Breast epithelium (tissue), 4 donors: ENCODE measurements at regions not wholly inside any gene's neighbourhood (a gene's known extent, or its start where the extent isn't known, plus 50 kb on each side); places are given as distances from the start of the nearest gene placed in this dataset.

Experiments
- DNase-seq, 2 donors: peaks; one replicate each; pipeline ENCODE4 v3.0.0-alpha.2; 2019; ENCODE audit warnings: low spot score in 2 of 2
- H3K27ac ChIP-seq, 2 donors: fragments of 200-600 bp; sonication (generic) in 1 of 2; one replicate each; pipeline ENCODE4 v1.5.1; 2016 to 2019; ENCODE audit warnings: mild to moderate bottlenecking in 1 of 2
- H3K27me3 ChIP-seq, 2 donors: fragments of 200-600 bp; sonication (generic) in 1 of 2; one replicate each; pipeline versions ENCODE4 v1.5.1 to v1.6.0; 2017 to 2019; ENCODE audit warnings: control low read depth in 1 of 2, mild to moderate bottlenecking in 1 of 2
- H3K36me3 ChIP-seq: fragments of 200-600 bp; one replicate; pipeline ENCODE4 v1.5.1; 2019
- H3K4me1 ChIP-seq, 2 donors: fragments of 200-600 bp; sonication (generic); one replicate each; pipeline ENCODE4 v1.5.1; 2016 to 2019; ENCODE audit warnings: control low read depth in 1 of 2
- H3K4me3 ChIP-seq, 3 donors: fragments of 200-600 bp; sonication (generic); 1 replicate in 2 of 3; 2 replicates in 1 of 3; pipeline ENCODE4 v1.5.1; 2016 to 2019; ENCODE audit warnings: mild to moderate bottlenecking in 3 of 3, moderate library complexity in 2 of 3
- H3K9me3 ChIP-seq, 2 donors: fragments of 200-600 bp; sonication (generic) in 1 of 2; one replicate each; pipeline ENCODE4 v1.5.1; 2016 to 2019; ENCODE audit warnings: control low read depth in 1 of 2
- CTCF ChIP-seq, 3 donors: fragments of 450-650 bp; IDR thresholded peaks; one replicate each; pipeline ENCODE4 v1.5.1; 2016 to 2017; ENCODE audit warnings: antibody characterized with exemption in 3 of 3, mild to moderate bottlenecking in 3 of 3, moderate library complexity in 3 of 3
- POLR2A ChIP-seq: fragments of 450-650 bp; IDR thresholded peaks from one replicate; pipeline ENCODE4 v1.6.1; 2016; ENCODE audit warnings: antibody characterized with exemption, mild to moderate bottlenecking, moderate library complexity
- POLR2AphosphoS5 ChIP-seq, 3 donors: sonication (generic); formaldehyde crosslinking; IDR thresholded peaks; one replicate each; pipeline ENCODE4 v1.6.1; 2017; ENCODE audit warnings: antibody characterized with exemption in 3 of 3
- intact Hi-C: fragments of 100-400 bp; cut with DNase I; formaldehyde crosslinking; loops from one replicate; pipeline ENCODE4 v1.15.1; 2023; ENCODE audit warnings: low total_unique reads

- H3K4me1 ChIP-seq = no peaks in the 10 kb centered on the region
Observed at GRCh38 chr4:156326246-156326645, 372.6 kb upstream of the CTSO start.

GRCh38 chr4:156322592-156322991, 368.9 kb upstream of the CTSO start:
- no peak for TF ChIP-seq POLR2A
- TF ChIP-seq CTCF (IDR thresholded peaks at IDR 0.05) = no peak
- no peak for TF ChIP-seq POLR2AphosphoS5 (IDR thresholded peaks at IDR 0.05)
- Histone ChIP-seq H3K27ac (no peak overlapping the region), H3K36me3 (no peaks in the 10 kb centered on the region), H3K27me3 (no peaks in the 10 kb centered on the region), H3K4me3 (no peak overlapping the region), H3K4me1 (no peaks in the 10 kb centered on the region), H3K9me3 (peaks cover 0 to 4% of the 10 kb centered on the region in 2 donors)
- intact Hi-C loops = loop anchor here (5.0 kb wide), 1 partner anchor 240 kb away; no protein-coding TSS in a partner anchor
- DNase-seq = no peak

More at GRCh38 chr4:156326246-156326645, 372.6 kb upstream of the CTSO start:
- Histone ChIP-seq H3K27ac (no peak overlapping the region), H3K27me3 (no peaks in the 10 kb centered on the region), H3K9me3 (no peaks in the 10 kb centered on the region), H3K4me3 (no peak overlapping the region), H3K36me3 (no peaks in the 10 kb centered on the region)
- no peak for DNase-seq
- TF ChIP-seq CTCF (IDR thresholded peaks at IDR 0.05) (no peak), POLR2A (no peak), POLR2AphosphoS5 (IDR thresholded peaks at IDR 0.05) (no peak)
- intact Hi-C loops = no loop called here

- H3K36me3 ChIP-seq = no peaks in the 10 kb centered on the region
- peaks cover 4 to 11% of the 10 kb centered on the region in 2 donors for H3K9me3 ChIP-seq
- intact Hi-C loops = loop anchor here (5.0 kb wide), 1 partner anchor 241 kb away; no protein-coding TSS in a partner anchor
- no peak overlapping the region for H3K4me3 ChIP-seq
- H3K27me3 ChIP-seq = no peaks in the 10 kb centered on the region
- H3K27ac ChIP-seq = no peak overlapping the region
- no peak for TF ChIP-seq POLR2A
- TF ChIP-seq POLR2AphosphoS5 (IDR thresholded peaks at IDR 0.05) = no peak
- no peak for TF ChIP-seq CTCF (IDR thresholded peaks at IDR 0.05)
- H3K4me1 ChIP-seq = no peaks in the 10 kb centered on the region
- no peak for DNase-seq
Observed at GRCh38 chr4:156321203-156321602, 367.5 kb upstream of the CTSO start.

GRCh38 chr4:156313497-156313896, 359.8 kb upstream of the CTSO start:
- Histone ChIP-seq H3K27me3 (no peaks in the 10 kb centered on the region), H3K36me3 (no peaks in the 10 kb centered on the region), H3K4me1 (no peaks in the 10 kb centered on the region), H3K9me3 (peaks cover 4 to 11% of the 10 kb centered on the region in 2 donors), H3K4me3 (no peak overlapping the region), H3K27ac (no peak overlapping the region)
- DNase-seq = no peak
- TF ChIP-seq POLR2A (no peak), CTCF (IDR thresholded peaks at IDR 0.05) (no peak), POLR2AphosphoS5 (IDR thresholded peaks at IDR 0.05) (no peak)
- intact Hi-C loops = no loop called here

GRCh38 chr4:156312261-156312847, 358.7 kb upstream of the CTSO start:
- peaks cover 4% of the 10 kb centered on the region in 2 donors for H3K9me3 ChIP-seq
- intact Hi-C loops = no loop called here
- H3K4me3 ChIP-seq = no peak overlapping the region
- no peaks in the 10 kb centered on the region for H3K4me1 ChIP-seq
- no peak overlapping the region for H3K27ac ChIP-seq
- TF ChIP-seq POLR2AphosphoS5 (IDR thresholded peaks at IDR 0.05) (no peak), POLR2A (no peak), CTCF (IDR thresholded peaks at IDR 0.05) (no peak)
- no peaks in the 10 kb centered on the region for H3K36me3 ChIP-seq
- DNase-seq = no peak
- no peaks in the 10 kb centered on the region for H3K27me3 ChIP-seq
